ENCODE measurements at regions not wholly inside any gene's neighbourhood (a gene's known extent, or its start where the extent isn't known, plus 50 kb on each side); places are given as distances from the start of the nearest gene placed in this dataset.

DNA sequence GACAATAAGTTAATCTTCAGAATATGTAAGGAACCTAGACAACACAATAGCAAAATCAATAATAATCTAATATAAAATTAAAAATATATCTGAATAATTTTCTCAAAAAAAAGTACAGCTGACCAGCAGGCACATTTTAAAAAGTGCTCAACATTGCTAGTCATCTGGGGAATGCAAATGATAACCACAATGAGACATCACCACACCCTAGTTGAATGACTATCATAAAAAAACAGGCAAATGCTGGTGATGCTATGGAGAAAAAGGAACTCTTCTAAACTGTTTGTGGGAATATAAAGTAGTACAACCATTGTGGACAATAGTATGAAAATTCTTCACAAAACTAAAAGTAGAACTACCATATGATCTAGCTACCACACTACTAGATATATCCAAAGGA is 956.9 kb upstream of the NDST4 start:
- DNase-seq (ENCODE audit: low read depth): no peak
- TF ChIP-seq, protein P1, sequence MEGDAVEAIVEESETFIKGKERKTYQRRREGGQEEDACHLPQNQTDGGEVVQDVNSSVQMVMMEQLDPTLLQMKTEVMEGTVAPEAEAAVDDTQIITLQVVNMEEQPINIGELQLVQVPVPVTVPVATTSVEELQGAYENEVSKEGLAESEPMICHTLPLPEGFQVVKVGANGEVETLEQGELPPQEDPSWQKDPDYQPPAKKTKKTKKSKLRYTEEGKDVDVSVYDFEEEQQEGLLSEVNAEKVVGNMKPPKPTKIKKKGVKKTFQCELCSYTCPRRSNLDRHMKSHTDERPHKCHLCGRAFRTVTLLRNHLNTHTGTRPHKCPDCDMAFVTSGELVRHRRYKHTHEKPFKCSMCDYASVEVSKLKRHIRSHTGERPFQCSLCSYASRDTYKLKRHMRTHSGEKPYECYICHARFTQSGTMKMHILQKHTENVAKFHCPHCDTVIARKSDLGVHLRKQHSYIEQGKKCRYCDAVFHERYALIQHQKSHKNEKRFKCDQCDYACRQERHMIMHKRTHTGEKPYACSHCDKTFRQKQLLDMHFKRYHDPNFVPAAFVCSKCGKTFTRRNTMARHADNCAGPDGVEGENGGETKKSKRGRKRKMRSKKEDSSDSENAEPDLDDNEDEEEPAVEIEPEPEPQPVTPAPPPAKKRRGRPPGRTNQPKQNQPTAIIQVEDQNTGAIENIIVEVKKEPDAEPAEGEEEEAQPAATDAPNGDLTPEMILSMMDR (conservative IDR thresholded peaks at IDR 0.05; ENCODE audit: low read depth, low read length): no peak
- H3K4me3 ChIP-seq (ENCODE audit: low read depth, low read length): no peak overlapping the region

DNA sequence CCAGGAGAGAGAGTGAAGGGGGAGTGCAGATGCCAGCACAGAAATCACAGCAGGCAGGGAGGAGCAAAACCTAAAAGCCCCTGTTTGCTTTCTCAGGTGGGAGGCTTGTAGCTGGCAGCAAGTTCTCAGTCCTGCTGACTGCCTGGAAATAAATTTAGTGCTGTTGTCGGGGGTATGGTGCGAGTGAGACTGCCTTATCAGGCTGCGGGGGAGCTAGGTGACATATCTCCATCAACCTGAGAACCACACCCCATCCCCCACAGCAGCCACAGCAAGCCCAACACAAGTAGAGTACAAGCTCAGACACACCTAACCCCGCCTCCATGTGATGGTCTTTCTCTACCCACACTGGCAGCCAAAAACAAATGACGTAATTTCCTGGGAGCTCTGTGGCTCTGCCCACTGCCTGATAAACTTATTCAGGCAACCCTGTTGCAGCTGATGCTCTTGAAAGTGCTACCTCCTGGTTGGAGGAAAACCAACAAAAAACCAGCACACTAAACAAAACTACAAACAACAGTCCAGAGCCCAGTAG is 953.4 kb upstream of the NDST4 start:
- DNase-seq (ENCODE audit: low read depth): no peak
- TF ChIP-seq, protein P1 (conservative IDR thresholded peaks at IDR 0.05; ENCODE audit: low read depth, low read length): no peak
- H3K4me3 ChIP-seq (ENCODE audit: low read depth, low read length): no peak overlapping the region

DNA sequence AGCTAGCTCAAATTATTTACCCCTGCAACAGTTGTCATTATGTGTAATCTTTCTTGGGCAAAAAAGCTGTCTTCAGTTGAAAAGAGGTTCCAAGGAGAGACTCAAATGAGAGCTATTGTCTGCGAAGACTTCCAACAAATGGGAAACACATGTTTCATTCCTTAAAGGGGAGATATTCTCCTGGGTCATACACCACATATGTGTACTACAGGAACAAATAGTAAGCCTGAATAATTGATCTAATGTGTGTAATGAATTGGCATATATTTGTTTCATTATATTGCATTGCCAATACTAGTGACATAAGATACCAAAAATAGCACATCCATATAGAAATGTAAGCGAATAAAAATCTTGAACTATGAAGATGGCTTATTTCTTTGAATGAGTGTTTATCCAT is 950.9 kb upstream of the NDST4 start:
- H3K4me3 ChIP-seq (ENCODE audit: low read depth, low read length): no peak overlapping the region
- no peak for DNase-seq (ENCODE audit: low read depth)
- TF ChIP-seq, protein P1 (conservative IDR thresholded peaks at IDR 0.05; ENCODE audit: low read depth, low read length): no peak

DNA sequence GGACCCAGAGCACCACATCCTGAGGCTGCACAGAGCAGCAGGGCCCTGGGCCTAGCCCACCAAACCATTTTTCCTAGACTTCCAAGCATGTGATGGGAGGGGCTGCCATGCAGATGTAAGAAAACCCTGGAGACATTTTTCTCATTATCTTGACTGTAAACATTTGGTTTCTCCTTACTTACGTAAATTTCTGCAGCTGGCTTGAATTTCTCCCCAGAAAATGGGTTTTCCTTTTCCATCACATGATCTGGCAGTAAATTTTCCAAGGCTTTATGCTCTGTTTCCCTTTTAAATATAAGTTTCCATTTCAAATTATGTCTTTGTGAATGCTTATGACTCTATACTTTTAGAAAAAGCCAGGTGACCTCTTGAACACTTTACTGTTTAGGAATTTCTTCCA is 945.9 kb upstream of the NDST4 start:
- DNase-seq (ENCODE audit: low read depth): no peak
- TF ChIP-seq, protein P1 (conservative IDR thresholded peaks at IDR 0.05; ENCODE audit: low read depth, low read length): no peak
- no peak overlapping the region for H3K4me3 ChIP-seq (ENCODE audit: low read depth, low read length)

DNA sequence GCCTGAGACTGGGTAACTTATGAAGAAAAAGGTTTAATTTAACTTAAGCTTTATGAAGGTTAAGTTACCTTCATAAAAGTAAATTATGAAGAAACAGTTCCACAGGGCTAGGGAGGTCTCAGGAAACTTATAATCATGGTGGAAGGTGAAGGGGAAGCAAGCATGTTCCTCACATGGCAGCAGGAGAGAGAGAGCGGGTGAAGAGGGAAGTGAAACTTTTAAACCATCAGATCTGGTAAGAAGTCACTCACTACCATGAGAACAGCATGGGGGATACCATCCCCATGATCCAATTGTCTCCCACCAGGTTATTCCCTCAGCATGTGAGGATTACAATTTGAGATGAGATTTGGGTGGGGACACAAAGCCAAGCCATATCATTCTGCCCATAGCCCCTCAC is 944.7 kb upstream of the NDST4 start:
- no peak overlapping the region for H3K4me3 ChIP-seq (ENCODE audit: low read depth, low read length)
- TF ChIP-seq, protein P1 (conservative IDR thresholded peaks at IDR 0.05; ENCODE audit: low read depth, low read length): no peak
- DNase-seq (ENCODE audit: low read depth): no peak

DNA sequence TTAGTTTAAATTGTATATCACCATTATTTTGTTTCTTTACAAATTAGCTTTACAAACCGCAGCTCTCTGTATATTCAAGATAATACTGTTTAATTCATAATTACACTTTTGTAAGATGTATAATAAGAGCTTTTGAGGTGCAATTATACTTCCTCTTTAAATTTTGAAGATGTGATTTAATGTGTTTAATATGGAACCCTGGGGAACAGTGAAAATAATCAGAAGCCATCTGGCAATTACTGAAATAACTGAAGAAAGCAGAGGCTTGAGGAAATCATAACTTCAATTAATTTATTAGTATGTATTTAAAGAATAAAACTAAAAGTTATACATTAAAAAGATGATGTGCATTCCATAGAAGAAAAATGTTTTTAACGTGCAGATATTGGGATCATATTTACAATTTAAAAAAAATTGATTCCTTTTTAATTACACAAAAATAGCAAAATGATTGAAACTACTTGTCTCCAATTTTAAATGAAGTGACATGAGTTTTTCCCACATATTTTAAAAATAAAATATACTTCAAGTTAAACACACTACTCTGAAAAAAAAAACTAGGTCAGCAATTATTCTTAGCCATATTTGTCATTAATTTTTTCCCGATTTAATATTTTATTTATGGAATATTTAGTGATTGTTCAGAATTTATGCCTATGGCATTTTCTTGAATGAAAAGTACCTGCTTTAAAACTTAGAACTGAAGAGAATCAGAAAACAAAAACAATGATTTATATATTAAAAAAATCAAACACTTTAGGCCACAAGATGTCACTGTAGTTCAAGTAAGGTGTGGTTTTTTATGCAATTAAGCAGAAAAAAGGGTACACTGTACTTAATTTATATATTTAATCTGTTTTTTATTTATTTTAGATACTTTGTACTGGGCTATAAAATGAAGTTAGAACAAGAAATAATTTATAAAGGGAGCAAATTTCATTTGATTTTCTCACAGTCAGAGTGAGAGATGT is 942.7 kb upstream of the NDST4 start:
- no peak for DNase-seq (ENCODE audit: low read depth)
- no peak overlapping the region for H3K4me3 ChIP-seq (ENCODE audit: low read depth, low read length)
- TF ChIP-seq, protein P1 (conservative IDR thresholded peaks at IDR 0.05; ENCODE audit: low read depth, low read length): no peak

Data from epithelial cell of proximal tubule (primary cell).